Right cardiac atrium (tissue), 5 donors: ENCODE measurements at regions not wholly inside any gene's neighbourhood (a gene's known extent, or its start where the extent isn't known, plus 50 kb on each side); places are given as distances from the start of the nearest gene placed in this dataset.

ENCODE experiments used
- ATAC-seq, 2 donors: fragments of 200-7000 bp; cut with Tn5 transposase; one replicate each; pipeline versions ENCODE4 v1.8.0 to v1.9.1; 2020; ENCODE audit warnings: moderate library complexity in 2 of 2, mild to moderate bottlenecking in 1 of 2
- DNase-seq, 3 donors: peaks; one replicate each; pipeline ENCODE4 v3.0.0-alpha.2; 2020
- H3K27ac ChIP-seq: one replicate; pipeline ENCODE4 v1.5.1; 2013; ENCODE audit warnings: mild to moderate bottlenecking, low read length, control low read depth, moderate library complexity
- H3K27me3 ChIP-seq: one replicate; pipeline ENCODE4 v1.6.1; 2013; ENCODE audit not compliant: control insufficient read depth, insufficient read depth
- H3K4me1 ChIP-seq: one replicate; pipeline ENCODE4 v1.6.1; 2013; ENCODE audit warnings: low read length; ENCODE audit not compliant: control insufficient read depth, insufficient read depth
- H3K4me3 ChIP-seq: one replicate; pipeline ENCODE4 v1.5.1; 2013; ENCODE audit warnings: low read length, control low read depth
- H3K9me3 ChIP-seq: one replicate; pipeline ENCODE4 v1.6.1; 2013; ENCODE audit warnings: low read length; ENCODE audit not compliant: control insufficient read depth
- WGBS: extraction: QIAGEN DNeasy Blood & Tissue Kit; methylation state at CpG from one replicate; pipeline ENCODE4 v1.1.7; 2013; 5-methylcytosine and 5-hydroxymethylcytosine counted together
- intact Hi-C, 4 donors: fragments of 100-400 bp; cut with DNase I; formaldehyde crosslinking; loops; one replicate each; pipeline versions ENCODE4 v1.11.0 to v1.14.0; 2022 to 2023
- donor health status: healthy with polysubstance abuse.
- donor health status: DM: no; HTN: yes; CAD: no.
- donor health status: DM: no; HTN: no; CAD: no.
- donor health status: DM: no; HTN: yes; CAD: no; lungs with severe emphysema.
- donor health status: DM: yes; HTN: yes; CAD: no.

- Histone ChIP-seq H3K4me1 (no peaks in the 10 kb centered on the region), H3K27me3 (no peaks in the 10 kb centered on the region), H3K27ac (no peak overlapping the region), H3K4me3 (no peak overlapping the region), H3K9me3 (no peaks in the 10 kb centered on the region)
- intact Hi-C loops = no loop called here
- DNase-seq = no peak
- ATAC-seq = no peak
Measured at GRCh38 chrY:8151561-8151960, 1185.7 kb upstream of the TSPY4 start.

DNA sequence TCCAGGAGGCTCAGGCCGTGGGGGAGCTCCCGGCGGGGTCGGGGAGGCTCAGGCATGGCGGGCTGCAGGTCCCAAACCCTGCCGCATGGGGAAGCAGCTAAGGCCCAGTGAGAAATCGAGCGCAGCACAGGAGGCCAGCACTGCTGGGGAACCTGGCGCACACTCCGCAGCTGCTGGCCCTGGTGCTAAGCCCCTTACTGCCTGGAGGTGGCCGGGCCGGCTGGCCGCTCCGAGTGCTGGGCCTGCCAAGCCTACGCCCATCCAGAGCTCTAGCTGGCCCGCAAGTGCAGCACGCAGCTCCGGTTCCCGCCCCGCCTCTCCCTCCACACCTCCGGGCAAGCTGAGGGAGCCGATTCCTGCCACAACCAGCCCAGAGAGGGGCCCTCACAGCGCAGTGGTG, 1208.7 kb upstream of the TSPY4 start:
- 89% methylated on average over 23 of the region's 23 CpGs for WGBS
- Histone ChIP-seq H3K4me3 (no peak overlapping the region), H3K27ac (no peak overlapping the region), H3K4me1 (no peaks in the 10 kb centered on the region), H3K9me3 (no peaks in the 10 kb centered on the region), H3K27me3 (no peaks in the 10 kb centered on the region)
- ATAC-seq (no peak), DNase-seq (peak in 1 of 3 donors; percentile 20)
- intact Hi-C loops = no loop called here

- ATAC-seq = no peak
Measured at GRCh38 chrY:8125907-8126571, 1211.2 kb upstream of the TSPY4 start.

GRCh38 chrY:8121825-8122224, 1210.3 kb upstream of the AMELY start:
- Histone ChIP-seq H3K4me1 (no peaks in the 10 kb centered on the region), H3K4me3 (no peak overlapping the region), H3K9me3 (no peaks in the 10 kb centered on the region), H3K27ac (no peak overlapping the region), H3K27me3 (no peaks in the 10 kb centered on the region)
- intact Hi-C loops = no loop called here
- no peak for DNase-seq
- WGBS = 36% methylated on average over 1 of the region's 1 CpG
- ATAC-seq = no peak

More at GRCh38 chrY:8125907-8126571, 1211.2 kb upstream of the TSPY4 start:
- Histone ChIP-seq H3K4me3 (no peak overlapping the region), H3K27me3 (no peaks in the 10 kb centered on the region), H3K9me3 (no peaks in the 10 kb centered on the region), H3K27ac (no peak overlapping the region), H3K4me1 (no peaks in the 10 kb centered on the region)
- WGBS = 67% methylated on average over 12 of the region's 12 CpGs
- DNase-seq = no peak
- intact Hi-C loops = no loop called here

DNA sequence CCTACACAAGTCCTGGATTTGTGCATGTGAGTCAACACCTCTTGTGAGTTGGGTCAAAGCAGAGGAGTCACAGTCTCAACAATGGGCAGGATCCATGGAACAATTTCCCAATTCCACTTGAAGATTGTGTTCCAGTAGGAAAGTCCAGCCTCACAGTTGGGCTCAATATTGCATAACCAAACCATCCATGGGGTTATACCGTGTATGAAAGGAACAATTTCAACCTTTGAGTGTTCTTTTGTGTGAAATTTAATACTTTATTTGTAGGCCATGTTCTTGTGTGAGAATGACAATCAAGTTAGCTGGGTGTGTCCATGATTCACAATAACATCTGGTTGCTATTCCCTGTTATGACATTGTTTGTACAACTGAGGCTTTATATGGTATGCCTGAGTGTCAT, 1182.9 kb upstream of the AMELY start:
- Histone ChIP-seq H3K9me3 (no peaks in the 10 kb centered on the region), H3K27me3 (no peaks in the 10 kb centered on the region), H3K4me3 (no peak overlapping the region), H3K4me1 (no peaks in the 10 kb centered on the region), H3K27ac (no peak overlapping the region)
- intact Hi-C loops = no loop called here
- whole genome bisulfite sequencing = 29% methylated on average over 1 of the region's 1 CpG
- DNase-seq = no peak
- no peak for ATAC-seq

DNA sequence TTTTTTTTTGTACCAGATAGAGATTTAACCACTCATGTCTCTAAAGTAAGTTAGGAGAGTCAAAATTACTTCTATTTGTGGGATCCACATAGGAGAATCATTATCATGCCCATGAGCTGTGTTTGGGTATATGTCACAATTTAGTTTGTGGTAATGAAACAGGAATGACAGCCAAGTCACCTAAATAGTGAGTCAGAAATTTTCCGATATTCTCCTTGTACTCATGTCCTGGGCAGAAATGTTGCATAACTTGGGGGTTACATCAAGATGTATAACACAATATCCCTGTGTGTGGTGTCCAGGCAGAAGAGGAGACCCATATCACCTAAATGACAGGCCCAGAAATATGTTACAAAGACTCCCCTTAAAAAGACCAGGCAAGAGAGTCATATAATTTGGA, 1181.4 kb upstream of the AMELY start:
- H3K9me3 ChIP-seq = no peaks in the 10 kb centered on the region
- no peak overlapping the region for H3K27ac ChIP-seq
- H3K4me1 ChIP-seq = no peaks in the 10 kb centered on the region
- no peaks in the 10 kb centered on the region for H3K27me3 ChIP-seq
- ATAC-seq (no peak), DNase-seq (no peak)
- 83% methylated on average over 1 of the region's 1 CpG for WGBS
- intact Hi-C loops = no loop called here
- H3K4me3 ChIP-seq = no peak overlapping the region

DNA sequence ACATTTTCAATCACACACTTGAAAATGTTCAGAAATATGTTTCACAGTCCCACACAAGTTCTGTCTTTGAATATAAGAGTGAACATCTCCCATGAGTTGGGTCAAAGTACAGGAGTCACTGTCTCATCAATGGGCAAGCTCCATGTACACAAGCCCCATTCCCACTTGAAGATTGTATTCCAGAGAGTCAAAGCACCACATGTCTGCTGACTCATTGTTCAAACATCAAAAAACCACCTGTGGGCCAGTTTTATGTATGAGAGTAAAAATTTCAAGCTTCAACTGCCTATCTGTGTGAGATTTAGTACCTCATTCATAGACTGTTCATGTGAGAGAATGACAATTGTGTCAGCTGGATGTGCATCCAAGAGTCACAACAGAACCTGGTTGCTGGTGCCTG, 1174.4 kb upstream of the AMELY start:
- intact Hi-C loops = no loop called here
- DNase-seq (no peak), ATAC-seq (no peak)
- Histone ChIP-seq H3K4me1 (no peaks in the 10 kb centered on the region), H3K4me3 (no peak overlapping the region), H3K27ac (no peak overlapping the region), H3K9me3 (no peaks in the 10 kb centered on the region), H3K27me3 (no peaks in the 10 kb centered on the region)

GRCh38 chrY:8084192-8084591, 1172.6 kb upstream of the AMELY start:
- intact Hi-C loops = no loop called here

GRCh38 chrY:8081151-8081550, 1169.6 kb upstream of the AMELY start:
- Histone ChIP-seq H3K4me1 (no peaks in the 10 kb centered on the region), H3K9me3 (no peaks in the 10 kb centered on the region), H3K27ac (no peak overlapping the region), H3K27me3 (no peaks in the 10 kb centered on the region), H3K4me3 (no peak overlapping the region)
- DNase-seq (no peak), ATAC-seq (no peak)
- intact Hi-C loops = no loop called here

More at GRCh38 chrY:8084192-8084591, 1172.6 kb upstream of the AMELY start:
- Histone ChIP-seq H3K4me1 (no peaks in the 10 kb centered on the region), H3K9me3 (no peaks in the 10 kb centered on the region), H3K27ac (no peak overlapping the region), H3K4me3 (no peak overlapping the region), H3K27me3 (no peaks in the 10 kb centered on the region)
- DNase-seq (no peak), ATAC-seq (no peak)
- WGBS = 94% methylated on average over 2 of the region's 2 CpGs

- no peak overlapping the region for H3K4me3 ChIP-seq
- no peaks in the 10 kb centered on the region for H3K4me1 ChIP-seq
- intact Hi-C loops = no loop called here
- WGBS = 64% methylated on average over 2 of the region's 2 CpGs
- no peak for ATAC-seq
- DNase-seq = no peak
- no peaks in the 10 kb centered on the region for H3K9me3 ChIP-seq
- H3K27me3 ChIP-seq = no peaks in the 10 kb centered on the region
- no peak overlapping the region for H3K27ac ChIP-seq
Measured at GRCh38 chrY:8065220-8065619, 1153.7 kb upstream of the AMELY start.

- DNase-seq = no peak
- ATAC-seq = peak in 1 of 2 donors; percentile 60
- Histone ChIP-seq H3K27me3 (no peaks in the 10 kb centered on the region), H3K9me3 (no peaks in the 10 kb centered on the region), H3K4me3 (no peak overlapping the region), H3K27ac (no peak overlapping the region), H3K4me1 (no peaks in the 10 kb centered on the region)
- intact Hi-C loops = no loop called here
- 65% methylated on average over 4 of the region's 4 CpGs for WGBS
Measured at GRCh38 chrY:8064500-8064899, 1152.9 kb upstream of the AMELY start.

GRCh38 chrY:8063973-8064372, 1152.4 kb upstream of the AMELY start:
- Histone ChIP-seq H3K4me3 (no peak overlapping the region), H3K9me3 (no peaks in the 10 kb centered on the region), H3K4me1 (no peaks in the 10 kb centered on the region), H3K27me3 (no peaks in the 10 kb centered on the region), H3K27ac (no peak overlapping the region)
- intact Hi-C loops = no loop called here
- ATAC-seq (no peak), DNase-seq (no peak)
- WGBS = 89% methylated on average over 2 of the region's 2 CpGs
